HG02588 (cell line): ENCODE measurements at regions not wholly inside any gene's neighbourhood (a gene's known extent, or its start where the extent isn't known, plus 50 kb on each side); places are given as distances from the start of the nearest gene placed in this dataset.
"Not testable (repeated sequence)": the region's sequence is repeated elsewhere in the genome, so short reads cannot be mapped to it uniquely, and the experiment has no call there.

ENCODE experiments used
- ATAC-seq: cut with Tn5 transposase; IDR thresholded peaks from one replicate; pipeline ENCODE4 v1.9.1; 2021; ENCODE audit warnings: mild to moderate bottlenecking, moderate library complexity; ENCODE audit not compliant: unreplicated experiment

- ATAC-seq = no peak
Observed at GRCh38 chr5:35561396-35561795, 56.3 kb upstream of the SPEF2 start.

GRCh38 chr5:35557748-35558147 is 59.9 kb upstream of the SPEF2 start:
- ATAC-seq = no peak

- no peak for ATAC-seq
Observed at GRCh38 chr5:35557199-35557598, 60.5 kb upstream of the SPEF2 start.

- no peak for ATAC-seq
Observed at GRCh38 chr5:35554016-35554415, 63.6 kb upstream of the SPEF2 start.

GRCh38 chr5:35545190-35545589 is 72.5 kb upstream of the SPEF2 start:
- no peak for ATAC-seq

GRCh38 chr5:35543408-35543807 is 74.3 kb upstream of the SPEF2 start:
- ATAC-seq = no peak

GRCh38 chr5:35540002-35540401 is 77.7 kb upstream of the SPEF2 start:
- ATAC-seq = no peak

GRCh38 chr5:35538198-35538931 is 79.3 kb upstream of the SPEF2 start:
- ATAC-seq = no peak

- no peak for ATAC-seq
Observed at GRCh38 chr5:35533156-35533555, 84.5 kb upstream of the SPEF2 start.

GRCh38 chr5:35531553-35531952 is 86.1 kb upstream of the SPEF2 start:
- not testable (repeated sequence) for ATAC-seq

- peak; percentile 100 for ATAC-seq
Observed at GRCh38 chr5:35518104-35518503, 99.6 kb upstream of the SPEF2 start.

GRCh38 chr5:35516271-35516670 is 101.4 kb upstream of the SPEF2 start:
- ATAC-seq = no peak

GRCh38 chr5:35513612-35514011 is 104.1 kb upstream of the SPEF2 start:
- ATAC-seq = no peak

GRCh38 chr5:35502206-35502605 is 115.5 kb upstream of the SPEF2 start:
- no peak for ATAC-seq

- no peak for ATAC-seq
Observed at GRCh38 chr5:35488791-35489190, 128.9 kb upstream of the SPEF2 start.

- ATAC-seq = no peak
Observed at GRCh38 chr5:35488055-35488454, 129.6 kb upstream of the SPEF2 start.

GRCh38 chr5:35487233-35488025 is 130.2 kb upstream of the SPEF2 start:
- no peak for ATAC-seq

GRCh38 chr5:35485487-35485886 is 132.2 kb upstream of the SPEF2 start:
- no peak for ATAC-seq

- no peak for ATAC-seq
Observed at GRCh38 chr5:35484241-35484640, 133.4 kb upstream of the SPEF2 start.

- no peak for ATAC-seq
Observed at GRCh38 chr5:35483780-35484179, 133.9 kb upstream of the SPEF2 start.

- ATAC-seq = no peak
Observed at GRCh38 chr5:35483191-35483590, 134.5 kb upstream of the SPEF2 start.

GRCh38 chr5:35482167-35482755 is 135.4 kb upstream of the SPEF2 start:
- ATAC-seq = no peak
